Heart right ventricle (tissue), 16 donors: ENCODE measurements at regions not wholly inside any gene's neighbourhood (a gene's known extent, or its start where the extent isn't known, plus 50 kb on each side); places are given as distances from the start of the nearest gene placed in this dataset.

ENCODE experiments used
- ATAC-seq, 8 donors: fragments of 200-7000 bp; cut with Tn5 transposase; one replicate each; pipeline ENCODE4 v1.9.1; 2020; ENCODE audit warnings: mild to moderate bottlenecking in 8 of 8, moderate library complexity in 8 of 8, moderate number of reproducible peaks in 1 of 8
- DNase-seq, 2 donors: peaks; one replicate each; pipeline ENCODE4 v3.0.0-alpha.2; 2020
- H3K27ac ChIP-seq, 10 donors: fragments of 200-600 bp; sonication (generic) in 2 of 10; one replicate each; pipeline versions ENCODE4 v1.5.0 to v1.8.0; 2020 to 2022; ENCODE audit warnings: mild to moderate bottlenecking in 3 of 10
- H3K27me3 ChIP-seq, 7 donors: fragments of 200-600 bp; one replicate each; pipeline ENCODE4 v1.8.0; 2021 to 2022; ENCODE audit warnings: mild to moderate bottlenecking in 2 of 7
- H3K36me3 ChIP-seq, 9 donors: fragments of 200-600 bp; sonication (generic) in 1 of 9; one replicate each; pipeline versions ENCODE4 v1.5.0 to v1.8.0; 2020 to 2022; ENCODE audit warnings: mild to moderate bottlenecking in 2 of 9
- H3K4me1 ChIP-seq, 9 donors: fragments of 200-600 bp; sonication (generic) in 1 of 9; one replicate each; pipeline versions ENCODE4 v1.5.0 to v1.8.0; 2020 to 2022; ENCODE audit warnings: mild to moderate bottlenecking in 4 of 9
- H3K4me3 ChIP-seq, 10 donors: fragments of 200-600 bp; sonication (generic) in 2 of 10; one replicate each; pipeline versions ENCODE4 v1.5.0 to v1.8.0; 2020 to 2022; ENCODE audit warnings: mild to moderate bottlenecking in 7 of 10, moderate library complexity in 2 of 10
- H3K9me3 ChIP-seq, 11 donors: fragments of 200-600 bp in 10 of 11; sonication (generic) in 2 of 11; one replicate each; pipeline versions ENCODE4 v1.5.0 to v1.8.0; 2013 to 2022; ENCODE audit warnings: mild to moderate bottlenecking in 2 of 11, control low read depth in 1 of 11, moderate library complexity in 1 of 11
- WGBS, 2 donors: extraction: QIAGEN DNeasy Blood & Tissue Kit; methylation state at CpG; one replicate each; pipeline ENCODE4 v1.1.7; 2013; ENCODE audit warnings: inconsistent platforms in 1 of 2; 5-methylcytosine and 5-hydroxymethylcytosine counted together
- intact Hi-C, 10 donors: fragments of 100-400 bp; cut with DNase I; formaldehyde crosslinking; loops; one replicate each; pipeline versions ENCODE4 v1.11.1 to v1.14.2; 2022
- TF ChIP-seq, protein P1 (sequence below), 9 donors: fragments of 200-600 bp; sonication (generic) in 2 of 9; IDR thresholded peaks; one replicate each; pipeline versions ENCODE4 v1.5.0 to v1.8.0; 2021 to 2022; ENCODE audit warnings: antibody characterized with exemption in 9 of 9, mild to moderate bottlenecking in 5 of 9, moderate library complexity in 1 of 9
- donor health status: Arrhythmogenic right ventricular cardiomyopathy.
- donor health status: ischemic (EF 13 %, LVEDD 7.1; RV severe dilation, severe dysfunction).
- donor health status: healthy with polysubstance abuse.
- donor health status: DM: no; HTN: yes; CAD: no.
- donor health status: DM: no; HTN: no; CAD: no.
- donor health status: ischemic (EF 25% LVEDD 6.9; RV normal size, moderate dysfunction).
- donor health status: ischemic (EF 25% LVEDD 5.7; RV mildly dilated, moderate dysfunction).
- donor health status: healthy.
- donor health status: DM: yes; HTN: yes; CAD: no.
- donor health status: Ischemic cardiomyopathy.
- donor health status: ischemic (EF 35%, LVEDD 5.7; RV mildly dilated, moderate dysfunction).
- donor health status: nonischemic (EF 11% LVEDD 7.7; RV severe dilation, severe dysfunction).
- donor health status: DM: yes; HTN: yes; CAD: no.
- donor health status: PGD.
- donor health status: ischemic (EF 29% LVEDD 5.4; RV normal size, mild dysfunction).
- donor health status: nonischemic (EF 23%, LVEDD 6.1; RV moderate dilation, normal function).

- Histone ChIP-seq H3K4me1 (no peaks in the 10 kb centered on the region), H3K9me3 (no peaks in the 10 kb centered on the region), H3K27me3 (peaks cover 0 to 60% (median 42%) of the 10 kb centered on the region in 7 donors), H3K4me3 (no peak overlapping the region), H3K36me3 (no peaks in the 10 kb centered on the region), H3K27ac (no peak overlapping the region)
- WGBS, 2 donors = 71 to 72% methylated on average over 5 of the region's 5 CpGs
- no peak for ATAC-seq
- TF ChIP-seq, protein P1, sequence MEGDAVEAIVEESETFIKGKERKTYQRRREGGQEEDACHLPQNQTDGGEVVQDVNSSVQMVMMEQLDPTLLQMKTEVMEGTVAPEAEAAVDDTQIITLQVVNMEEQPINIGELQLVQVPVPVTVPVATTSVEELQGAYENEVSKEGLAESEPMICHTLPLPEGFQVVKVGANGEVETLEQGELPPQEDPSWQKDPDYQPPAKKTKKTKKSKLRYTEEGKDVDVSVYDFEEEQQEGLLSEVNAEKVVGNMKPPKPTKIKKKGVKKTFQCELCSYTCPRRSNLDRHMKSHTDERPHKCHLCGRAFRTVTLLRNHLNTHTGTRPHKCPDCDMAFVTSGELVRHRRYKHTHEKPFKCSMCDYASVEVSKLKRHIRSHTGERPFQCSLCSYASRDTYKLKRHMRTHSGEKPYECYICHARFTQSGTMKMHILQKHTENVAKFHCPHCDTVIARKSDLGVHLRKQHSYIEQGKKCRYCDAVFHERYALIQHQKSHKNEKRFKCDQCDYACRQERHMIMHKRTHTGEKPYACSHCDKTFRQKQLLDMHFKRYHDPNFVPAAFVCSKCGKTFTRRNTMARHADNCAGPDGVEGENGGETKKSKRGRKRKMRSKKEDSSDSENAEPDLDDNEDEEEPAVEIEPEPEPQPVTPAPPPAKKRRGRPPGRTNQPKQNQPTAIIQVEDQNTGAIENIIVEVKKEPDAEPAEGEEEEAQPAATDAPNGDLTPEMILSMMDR (IDR thresholded peaks at IDR 0.05) = no peak
- intact Hi-C loops = no loop called here
- no peak for DNase-seq
Observed at GRCh38 chr21:36567216-36567885, 87.4 kb upstream of the CLDN14 start.

GRCh38 chr21:36569511-36569910 lies 89.6 kb upstream of the CLDN14 start:
- ATAC-seq (no peak), DNase-seq (no peak)
- TF ChIP-seq, protein P1 (IDR thresholded peaks at IDR 0.05) = no peak
- Histone ChIP-seq H3K27me3 (peaks cover 0 to 46% (median 34%) of the 10 kb centered on the region in 7 donors), H3K4me3 (no peak overlapping the region), H3K36me3 (no peaks in the 10 kb centered on the region), H3K27ac (no peak overlapping the region), H3K4me1 (no peaks in the 10 kb centered on the region), H3K9me3 (peaks cover 0 to 8% (median 0%) of the 10 kb centered on the region in 11 donors)
- 94 to 97% methylated on average over 6 of the region's 6 CpGs for WGBS, 2 donors
- intact Hi-C loops = no loop called here

DNA sequence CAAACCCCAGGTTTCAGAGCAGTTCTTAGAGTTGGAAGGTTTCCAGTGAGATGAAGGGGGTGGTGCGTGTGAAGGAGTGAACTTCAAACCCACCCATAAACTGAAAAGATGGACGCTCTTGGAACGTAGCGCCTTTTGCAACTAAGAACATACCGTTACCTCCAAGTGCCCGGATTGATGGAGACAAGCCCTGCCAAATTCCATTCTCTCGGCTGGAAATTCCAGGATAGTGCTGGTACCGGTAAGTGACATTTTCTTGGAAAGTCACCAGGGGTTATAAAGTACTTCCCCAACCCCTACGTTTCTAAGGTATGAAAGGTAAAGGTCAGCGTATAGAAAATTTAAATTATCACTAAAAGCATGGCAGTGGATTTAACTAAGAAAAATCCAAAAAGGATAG lies 91.6 kb upstream of the CLDN14 start:
- H3K27me3 ChIP-seq = peaks cover 0 to 45% (median 23%) of the 10 kb centered on the region in 7 donors
- no peak overlapping the region for H3K27ac ChIP-seq
- H3K4me3 ChIP-seq = no peak overlapping the region
- DNase-seq = no peak
- intact Hi-C loops = no loop called here
- no peaks in the 10 kb centered on the region for H3K4me1 ChIP-seq
- no peak for ATAC-seq
- TF ChIP-seq, protein P1 (IDR thresholded peaks at IDR 0.05) = no peak
- H3K36me3 ChIP-seq = no peaks in the 10 kb centered on the region
- peaks cover 0 to 8% (median 0%) of the 10 kb centered on the region in 11 donors for H3K9me3 ChIP-seq
- 44 to 51% methylated on average over 10 of the region's 10 CpGs for WGBS, 2 donors

DNA sequence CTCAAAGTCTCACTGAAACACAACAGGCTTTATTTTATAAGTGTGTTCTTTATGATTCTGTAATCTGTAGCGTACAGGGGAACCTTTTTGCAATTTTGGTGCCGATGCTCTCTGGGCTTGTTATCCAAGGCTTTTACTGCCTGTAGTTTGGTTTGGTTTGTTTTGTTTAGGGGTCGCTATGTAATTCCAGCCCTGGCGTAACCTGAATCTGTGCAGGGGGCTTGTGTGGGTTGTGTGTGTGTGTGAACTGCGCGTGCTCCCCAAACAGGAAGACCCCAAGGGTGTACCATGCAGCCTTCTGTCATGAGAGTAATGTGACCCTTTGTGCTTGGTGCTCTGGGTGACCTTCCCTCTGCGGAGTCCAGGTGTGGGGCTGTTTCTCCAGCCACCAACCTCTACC lies 92.1 kb upstream of the CLDN14 start:
- no peak for DNase-seq
- WGBS, 2 donors = 87 to 89% methylated on average over 7 of the region's 7 CpGs
- Histone ChIP-seq H3K27me3 (peaks cover 0 to 43% (median 18%) of the 10 kb centered on the region in 7 donors), H3K9me3 (peaks cover 0 to 8% (median 0%) of the 10 kb centered on the region in 11 donors), H3K4me3 (no peak overlapping the region), H3K36me3 (no peaks in the 10 kb centered on the region), H3K4me1 (no peaks in the 10 kb centered on the region), H3K27ac (no peak overlapping the region)
- TF ChIP-seq, protein P1 (IDR thresholded peaks at IDR 0.05) = no peak
- no peak for ATAC-seq
- intact Hi-C loops = no loop called here
